GM12891 (cell line): ENCODE measurements at regions not wholly inside any gene's neighbourhood (a gene's known extent, or its start where the extent isn't known, plus 50 kb on each side); places are given as distances from the start of the nearest gene placed in this dataset.

ENCODE experiments used
- PAX5 ChIP-seq: IDR thresholded peaks from 2 replicates; pipeline ENCODE4 v1.6.1; 2011; ENCODE audit warnings: low read length, moderate library complexity, mild to moderate bottlenecking; ENCODE audit not compliant: insufficient read depth, severe bottlenecking
- POLR2A ChIP-seq: IDR thresholded peaks from 2 replicates; pipeline ENCODE4 v1.6.1; 2011; ENCODE audit warnings: low read depth, low read length, control low read depth
- POLR2AphosphoS5 ChIP-seq: IDR thresholded peaks from 2 replicates; pipeline ENCODE4 v1.6.1; 2011; ENCODE audit warnings: low read depth, low read length, control low read depth
- POU2F2 ChIP-seq: IDR thresholded peaks from 2 replicates; pipeline ENCODE4 v1.6.1; 2011; ENCODE audit warnings: low read depth, mild to moderate bottlenecking, control low read depth, low read length, moderate library complexity
- SPI1 ChIP-seq: IDR thresholded peaks from 2 replicates; pipeline ENCODE4 v1.6.1; 2011; ENCODE audit warnings: low read depth, low read length, control low read depth
- TAF1 ChIP-seq: IDR thresholded peaks from 2 replicates; pipeline ENCODE4 v1.6.1; 2011; ENCODE audit warnings: low read depth, low read length, control low read depth

DNA sequence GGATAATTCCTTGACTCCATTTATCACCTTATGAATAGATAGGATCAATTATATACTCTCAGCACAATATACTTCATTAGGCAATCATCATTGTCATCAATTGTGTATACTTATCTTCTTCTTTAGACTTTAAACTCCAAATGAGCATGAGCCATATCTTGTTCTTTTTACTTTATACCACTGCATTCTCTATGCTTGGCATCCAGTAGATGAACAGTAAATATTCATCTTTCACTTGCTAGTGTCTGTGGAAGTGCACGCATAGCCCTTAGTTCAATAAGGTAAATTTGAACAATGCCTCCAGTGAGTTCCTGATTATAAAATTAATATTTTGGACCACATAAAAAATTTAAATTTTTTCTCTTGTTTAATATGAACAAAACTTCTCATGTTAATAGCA is 172.3 kb upstream of the SPRY2 start:
- TF ChIP-seq POLR2A (no peak), SPI1 (no peak), POLR2AphosphoS5 (no peak), TAF1 (no peak), PAX5 (no peak), POU2F2 (no peak)
